GM13977 (cell line): ENCODE measurements at regions not wholly inside any gene's neighbourhood (a gene's known extent, or its start where the extent isn't known, plus 50 kb on each side); places are given as distances from the start of the nearest gene placed in this dataset.

Experiments used
- DNase-seq: peaks from one replicate; pipeline ENCODE4 v3.0.0; 2012; ENCODE audit warnings: low spot score
- CTCF ChIP-seq: IDR thresholded peaks from 2 replicates; pipeline ENCODE4 v1.5.1; 2012; ENCODE audit warnings: mild to moderate bottlenecking, control low read depth; ENCODE audit not compliant: insufficient read depth; ENCODE audit errors: extremely low read depth, missing control alignments
- in situ Hi-C: fragments of 300-500 bp; cut with MboI; formaldehyde crosslinking; loops from one replicate; pipeline ENCODE4 v1.12.0; 2022; ENCODE audit warnings: low sequenced_read_pairs, low pct_unique_long_range_greater_than_20kb, mixed read lengths, inconsistent platforms; ENCODE audit not compliant: unreplicated experiment

GRCh38 chr7:79711660-79712059, 258.2 kb upstream of the MAGI2 start:
- in situ Hi-C loops: no loop called here
- TF ChIP-seq CTCF: no peak

GRCh38 chr7:79709574-79710409, 256.3 kb upstream of the MAGI2 start:
- DNase-seq: no peak
- in situ Hi-C loops: no loop called here

More at GRCh38 chr7:79711660-79712059, 258.2 kb upstream of the MAGI2 start:
- no peak for DNase-seq

GRCh38 chr7:79702116-79702515, 248.6 kb upstream of the MAGI2 start:
- no peak for TF ChIP-seq CTCF
- no peak for DNase-seq
- in situ Hi-C loops: no loop called here

More at GRCh38 chr7:79709574-79710409, 256.3 kb upstream of the MAGI2 start:
- no peak for TF ChIP-seq CTCF

DNA sequence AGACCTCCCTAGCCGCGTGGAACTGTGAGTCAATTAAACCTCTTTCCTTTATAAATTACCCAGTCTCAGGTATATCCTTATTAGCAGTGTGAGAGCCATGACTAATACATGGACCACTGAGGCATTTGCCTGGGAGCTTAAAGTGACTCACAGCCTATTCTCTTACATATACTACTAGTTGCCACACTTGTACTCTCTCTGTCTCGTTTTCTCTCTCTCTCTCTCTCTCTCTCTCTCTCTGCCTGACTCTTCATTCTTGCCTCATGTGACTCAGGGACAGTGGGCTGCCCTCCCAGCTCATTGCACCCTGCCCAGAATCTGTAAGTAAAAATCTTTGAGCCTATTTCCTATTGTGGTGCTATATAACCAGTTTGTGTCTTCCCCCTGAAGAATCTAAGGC, 238.5 kb upstream of the MAGI2 start:
- in situ Hi-C loops: no loop called here
- no peak for DNase-seq
- TF ChIP-seq CTCF: no peak

DNA sequence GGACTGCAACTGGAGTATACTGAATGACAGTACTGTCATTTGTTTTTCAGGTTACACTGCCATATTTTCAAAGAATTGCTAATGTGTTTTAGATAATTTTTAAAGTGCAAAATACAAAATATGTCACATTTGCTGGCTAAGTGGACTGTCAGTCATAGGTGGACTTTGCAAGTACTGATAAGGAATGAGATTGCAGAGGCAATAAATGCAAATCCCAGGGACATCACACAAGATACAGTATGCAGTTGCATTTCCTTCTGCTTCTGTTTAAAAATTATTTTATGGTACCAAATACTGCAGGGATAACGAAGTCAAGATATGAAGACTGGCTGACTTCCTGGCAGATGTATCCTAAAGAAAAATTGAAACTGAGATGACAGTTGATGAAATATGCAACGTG, 237.6 kb upstream of the MAGI2 start:
- in situ Hi-C loops: no loop called here
- TF ChIP-seq CTCF: no peak
- DNase-seq: no peak

GRCh38 chr7:79684384-79684783, 230.9 kb upstream of the MAGI2 start:
- no peak for TF ChIP-seq CTCF
- DNase-seq: no peak
- in situ Hi-C loops: no loop called here
